ENCODE measurements at regions not wholly inside any gene's neighbourhood (a gene's known extent, or its start where the extent isn't known, plus 50 kb on each side); places are given as distances from the start of the nearest gene placed in this dataset.

- DNase-seq (ENCODE audit: low read depth), result peak; percentile 5
Measured at GRCh38 chr2:18829976-18830375, 240.6 kb upstream of the NT5C1B start.

- DNase-seq (ENCODE audit: low read depth), result peak; percentile 72
Measured at GRCh38 chr2:18829251-18829902, 240.0 kb upstream of the NT5C1B start.

- no peak for DNase-seq (ENCODE audit: low read depth)
Measured at GRCh38 chr2:18828296-18828695, 238.9 kb upstream of the NT5C1B start.

GRCh38 chr2:18825838-18826237 is 236.5 kb upstream of the NT5C1B start:
- no peak for DNase-seq (ENCODE audit: low read depth)

- no peak for DNase-seq (ENCODE audit: low read depth)
Measured at GRCh38 chr2:18824915-18825314, 235.5 kb upstream of the NT5C1B start.

- DNase-seq (ENCODE audit: low read depth), result no peak
Measured at GRCh38 chr2:18824325-18824790, 235.0 kb upstream of the NT5C1B start.

GRCh38 chr2:18821431-18821830 is 232.1 kb upstream of the NT5C1B start:
- no peak for DNase-seq (ENCODE audit: low read depth)

GRCh38 chr2:18820966-18821365 is 231.6 kb upstream of the NT5C1B start:
- DNase-seq (ENCODE audit: low read depth), result no peak

- DNase-seq (ENCODE audit: low read depth), result no peak
Measured at GRCh38 chr2:18819566-18819965, 230.2 kb upstream of the NT5C1B start.

- DNase-seq (ENCODE audit: low read depth), result no peak
Measured at GRCh38 chr2:18814387-18814786, 225.0 kb upstream of the NT5C1B start.

GRCh38 chr2:18804536-18804935 is 215.2 kb upstream of the NT5C1B start:
- peak; percentile 3 for DNase-seq (ENCODE audit: low read depth)

- no peak for DNase-seq (ENCODE audit: low read depth)
Measured at GRCh38 chr2:18803141-18803939, 214.0 kb upstream of the NT5C1B start.

- no peak for DNase-seq (ENCODE audit: low read depth)
Measured at GRCh38 chr2:18800240-18800971, 211.0 kb upstream of the NT5C1B start.

GRCh38 chr2:18799397-18799796 is 210.0 kb upstream of the NT5C1B start:
- peak; percentile 45 for DNase-seq (ENCODE audit: low read depth)

GRCh38 chr2:18797133-18797845 is 207.9 kb upstream of the NT5C1B start:
- DNase-seq (ENCODE audit: low read depth), result peak; percentile 5

- no peak for DNase-seq (ENCODE audit: low read depth)
Measured at GRCh38 chr2:18795906-18796305, 206.5 kb upstream of the NT5C1B start.

GRCh38 chr2:18792684-18793083 is 203.3 kb upstream of the NT5C1B start:
- DNase-seq (ENCODE audit: low read depth), result no peak

- DNase-seq (ENCODE audit: low read depth), result no peak
Measured at GRCh38 chr2:18792226-18792629, 202.9 kb upstream of the NT5C1B start.

- peak; percentile 12 for DNase-seq (ENCODE audit: low read depth)
Measured at GRCh38 chr2:18791172-18791797, 201.9 kb upstream of the NT5C1B start.

- DNase-seq (ENCODE audit: low read depth), result no peak
Measured at GRCh38 chr2:18790509-18791171, 201.3 kb upstream of the NT5C1B start.

- no peak for DNase-seq (ENCODE audit: low read depth)
Measured at GRCh38 chr2:18788592-18788991, 199.2 kb upstream of the NT5C1B start.

All from ELR (cell line).